Lung (tissue), 11 donors: ENCODE measurements at regions not wholly inside any gene's neighbourhood (a gene's known extent, or its start where the extent isn't known, plus 50 kb on each side); places are given as distances from the start of the nearest gene placed in this dataset.
A peak's percentile ranks its signal among the peaks of the same experiment; 100 is the strongest.

Experiments used
- ATAC-seq: fragments of 200-7000 bp; cut with Tn5 transposase; one replicate; pipeline ENCODE4 v1.9.1; 2020; ENCODE audit warnings: moderate number of reproducible peaks; ENCODE audit not compliant: insufficient read depth, low FRiP score
- DNase-seq, 3 donors: peaks; one replicate each; pipeline ENCODE4 v3.0.0-alpha.2; 2013 to 2017
- H3K27ac ChIP-seq, 2 donors: one replicate each; pipeline ENCODE4 v1.5.1; 2013; ENCODE audit warnings: mild to moderate bottlenecking in 2 of 2, moderate library complexity in 2 of 2, control low read depth in 1 of 2, inconsistent platforms in 1 of 2, low read depth in 1 of 2, low read length in 1 of 2
- H3K27me3 ChIP-seq, 3 donors: one replicate each; pipeline ENCODE4 v1.5.1; 2013; ENCODE audit warnings: low read length in 2 of 3; ENCODE audit not compliant: control insufficient read depth in 3 of 3, insufficient read depth in 3 of 3
- H3K36me3 ChIP-seq, 4 donors: one replicate each; pipeline ENCODE4 v1.5.1; 2013; ENCODE audit warnings: low read length in 4 of 4, mild to moderate bottlenecking in 1 of 4, moderate library complexity in 1 of 4; ENCODE audit not compliant: control insufficient read depth in 4 of 4, insufficient read depth in 4 of 4
- H3K4me1 ChIP-seq, 5 donors: one replicate each; pipeline ENCODE4 v1.5.1; 2013; ENCODE audit warnings: low read length in 5 of 5, mild to moderate bottlenecking in 2 of 5, moderate library complexity in 1 of 5; ENCODE audit not compliant: control insufficient read depth in 5 of 5, insufficient read depth in 5 of 5
- H3K4me3 ChIP-seq: one replicate; pipeline ENCODE4 v1.5.1; 2013; ENCODE audit warnings: mild to moderate bottlenecking, control low read depth, moderate library complexity
- H3K9ac ChIP-seq, 2 donors: one replicate each; pipeline ENCODE4 v1.5.1; 2013; ENCODE audit warnings: low read length in 2 of 2, control low read depth in 1 of 2; ENCODE audit not compliant: insufficient read depth in 1 of 2
- H3K9me3 ChIP-seq, 4 donors: one replicate each; pipeline ENCODE4 v1.5.1; 2013; ENCODE audit warnings: low read length in 3 of 4, mild to moderate bottlenecking in 1 of 4, moderate library complexity in 1 of 4; ENCODE audit not compliant: control insufficient read depth in 4 of 4, insufficient read depth in 3 of 4
- WGBS, 2 donors: extraction: QIAGEN DNeasy Blood & Tissue Kit; methylation state at CpG; one replicate each; pipeline ENCODE4 v1.1.7; 2013; 5-methylcytosine and 5-hydroxymethylcytosine counted together
- TF ChIP-seq, protein P1 (sequence below): IDR thresholded peaks from 2 replicates; pipeline ENCODE4 v1.5.1; 2012; ENCODE audit warnings: mild to moderate bottlenecking; ENCODE audit errors: control extremely low read depth, extremely low read depth
- donor health status: control.
- donor health status: control.
- donor health status: Bipolar disorder and iron deficiency.
- donor health status: healthy.
- donor health status: DM: yes; HTN: yes; CAD: no.

DNA sequence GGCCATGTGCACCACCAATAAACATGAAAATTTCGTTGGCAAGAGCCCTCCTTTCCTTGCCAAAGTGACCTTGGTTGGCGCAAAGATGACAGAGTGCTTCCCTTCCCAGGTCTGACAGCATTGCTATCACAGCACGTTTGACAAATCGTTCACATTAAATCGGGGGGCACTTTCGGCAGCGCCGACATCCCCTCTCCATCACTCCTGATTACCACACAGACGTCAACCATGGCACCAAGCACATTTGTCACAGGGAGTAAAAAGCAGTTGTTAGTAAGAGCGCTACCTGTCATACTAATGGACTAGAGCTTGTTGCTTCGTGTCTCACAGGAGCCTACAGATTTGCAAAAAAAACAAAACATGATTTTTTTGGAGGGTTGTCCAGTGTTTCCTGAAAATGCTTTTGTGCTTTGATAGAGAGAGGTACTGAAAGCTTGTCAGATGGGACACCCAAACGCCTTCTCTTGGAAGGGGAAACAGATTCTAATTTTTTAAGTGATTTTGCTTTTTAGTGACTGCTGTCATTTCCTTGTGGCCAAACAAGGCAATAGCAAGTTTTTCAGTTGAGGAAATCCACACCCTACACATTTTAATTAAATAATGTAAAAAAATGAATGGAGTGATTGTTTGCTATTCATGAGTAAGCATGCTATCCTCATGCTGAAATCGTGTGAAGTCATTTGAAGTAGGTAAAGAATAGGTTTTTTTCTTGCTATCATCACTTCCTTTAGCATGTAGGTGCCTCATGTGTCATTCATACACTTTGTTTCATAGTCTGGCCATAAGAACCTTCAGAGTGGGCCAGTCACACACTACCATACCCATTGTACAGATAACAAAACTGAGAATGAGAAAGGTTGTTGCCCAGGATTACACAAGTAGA is 682.8 kb upstream of the WWC1 start:
- TF ChIP-seq, protein P1, sequence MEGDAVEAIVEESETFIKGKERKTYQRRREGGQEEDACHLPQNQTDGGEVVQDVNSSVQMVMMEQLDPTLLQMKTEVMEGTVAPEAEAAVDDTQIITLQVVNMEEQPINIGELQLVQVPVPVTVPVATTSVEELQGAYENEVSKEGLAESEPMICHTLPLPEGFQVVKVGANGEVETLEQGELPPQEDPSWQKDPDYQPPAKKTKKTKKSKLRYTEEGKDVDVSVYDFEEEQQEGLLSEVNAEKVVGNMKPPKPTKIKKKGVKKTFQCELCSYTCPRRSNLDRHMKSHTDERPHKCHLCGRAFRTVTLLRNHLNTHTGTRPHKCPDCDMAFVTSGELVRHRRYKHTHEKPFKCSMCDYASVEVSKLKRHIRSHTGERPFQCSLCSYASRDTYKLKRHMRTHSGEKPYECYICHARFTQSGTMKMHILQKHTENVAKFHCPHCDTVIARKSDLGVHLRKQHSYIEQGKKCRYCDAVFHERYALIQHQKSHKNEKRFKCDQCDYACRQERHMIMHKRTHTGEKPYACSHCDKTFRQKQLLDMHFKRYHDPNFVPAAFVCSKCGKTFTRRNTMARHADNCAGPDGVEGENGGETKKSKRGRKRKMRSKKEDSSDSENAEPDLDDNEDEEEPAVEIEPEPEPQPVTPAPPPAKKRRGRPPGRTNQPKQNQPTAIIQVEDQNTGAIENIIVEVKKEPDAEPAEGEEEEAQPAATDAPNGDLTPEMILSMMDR: no peak
- H3K9me3 ChIP-seq: peaks cover 0 to 2% (median 0%) of the 10 kb centered on the region in 4 donors
- H3K27ac ChIP-seq: no peak overlapping the region
- no peak overlapping the region for H3K9ac ChIP-seq
- H3K4me3 ChIP-seq: no peak overlapping the region
- no peaks in the 10 kb centered on the region for H3K27me3 ChIP-seq
- H3K36me3 ChIP-seq: no peaks in the 10 kb centered on the region
- WGBS, 2 donors: 84 to 87% methylated on average over 13 of the region's 13 CpGs
- DNase-seq (no peak), ATAC-seq (no peak)
- H3K4me1 ChIP-seq: peaks cover 0 to 22% (median 6%) of the 10 kb centered on the region in 5 donors

DNA sequence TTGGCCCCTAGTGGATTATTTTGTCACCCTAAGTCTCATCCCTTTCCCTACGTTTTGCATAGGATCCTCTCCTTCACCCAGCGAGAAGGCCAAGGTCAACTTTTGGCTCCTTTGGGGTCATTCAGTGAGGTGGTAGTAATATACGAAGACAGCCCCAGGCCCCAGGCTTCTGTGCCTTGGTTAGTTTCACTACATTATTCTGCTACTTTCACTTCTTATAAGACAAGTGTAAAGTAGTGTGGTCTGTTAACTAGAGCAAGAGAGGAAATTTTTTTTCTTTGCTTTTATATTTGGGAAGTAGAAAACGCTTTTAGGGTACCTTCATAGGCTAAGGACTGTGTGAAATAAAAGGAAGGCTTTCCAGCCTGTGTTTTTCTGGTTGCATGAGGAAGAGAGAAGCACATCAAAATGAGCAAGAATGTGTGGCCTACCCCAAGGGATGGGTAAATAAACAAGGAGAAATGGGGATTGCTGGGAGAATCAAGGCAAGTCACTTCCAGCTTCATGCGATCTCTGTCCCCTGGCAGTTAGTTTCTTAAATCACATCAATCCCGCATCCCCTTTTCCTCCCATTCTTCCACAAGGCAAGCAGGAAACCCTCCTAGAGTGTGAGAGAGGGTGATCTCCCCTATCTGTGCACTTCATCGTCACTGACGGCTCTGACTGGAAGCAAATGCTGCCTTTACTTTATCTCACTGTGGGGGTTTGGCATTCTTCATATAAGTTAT is 677.0 kb upstream of the WWC1 start:
- no peak overlapping the region for H3K27ac ChIP-seq
- TF ChIP-seq, protein P1: no peak
- WGBS, 2 donors: 51 to 61% methylated on average over 8 of the region's 8 CpGs
- no peaks in the 10 kb centered on the region for H3K36me3 ChIP-seq
- peaks cover 0 to 2% (median 0%) of the 10 kb centered on the region in 4 donors for H3K9me3 ChIP-seq
- no peak for ATAC-seq
- H3K9ac ChIP-seq: peak overlapping the region in 1 of 2 donors; percentile 73
- DNase-seq: peak; percentile 72 to 89 (median 88)
- no peak overlapping the region for H3K4me3 ChIP-seq
- H3K4me1 ChIP-seq: peaks cover 0 to 54% (median 11%) of the 10 kb centered on the region in 5 donors
- H3K27me3 ChIP-seq: no peaks in the 10 kb centered on the region

DNA sequence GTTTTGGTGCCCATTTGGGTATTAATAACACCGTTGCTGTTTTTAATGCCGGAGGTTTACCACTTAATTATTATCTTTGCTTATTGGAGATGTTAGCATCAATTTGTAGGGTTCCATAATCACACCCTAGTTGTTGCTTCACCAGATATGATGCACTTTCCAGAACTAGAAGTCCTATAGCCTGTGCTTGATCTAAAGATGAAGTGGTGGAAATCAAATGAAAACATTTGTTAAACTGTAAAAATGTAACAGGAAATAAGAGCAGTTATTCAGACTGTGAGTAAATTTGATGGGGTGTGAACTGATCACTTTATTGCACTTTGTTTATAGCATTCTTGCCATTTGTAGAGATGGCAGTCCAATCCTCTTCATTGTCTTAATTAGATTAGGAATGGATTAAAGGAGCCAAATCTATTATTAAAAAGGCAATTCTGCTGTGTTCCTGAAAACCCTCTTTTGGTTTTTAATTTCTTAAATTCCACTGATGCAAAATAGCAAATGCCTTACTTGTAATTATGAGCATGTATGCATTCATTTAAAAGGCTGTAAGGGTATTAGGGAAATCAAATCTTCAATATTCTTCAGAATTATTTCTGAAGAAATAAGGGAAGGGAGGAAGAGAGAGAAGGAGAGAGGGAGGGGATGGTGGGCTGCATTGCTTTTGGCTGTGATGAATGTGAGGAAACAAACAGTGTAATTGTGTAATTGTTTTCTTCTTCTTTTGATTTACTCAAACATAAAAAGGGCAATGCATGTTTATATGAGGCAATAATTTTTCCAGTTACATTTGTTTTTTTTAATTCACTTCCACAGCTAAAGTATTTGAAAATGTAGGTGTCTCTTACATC is 675.2 kb upstream of the WWC1 start:
- ATAC-seq (no peak), DNase-seq (peak in 2 of 3 donors; percentile 64)
- Histone ChIP-seq H3K4me1 (peaks cover 0 to 67% (median 11%) of the 10 kb centered on the region in 5 donors), H3K9me3 (peaks cover 0 to under 1% (median 0%) of the 10 kb centered on the region in 4 donors), H3K27me3 (no peaks in the 10 kb centered on the region), H3K9ac (no peak overlapping the region), H3K36me3 (no peaks in the 10 kb centered on the region), H3K27ac (no peak overlapping the region), H3K4me3 (no peak overlapping the region)
- 36 to 73% methylated on average over 2 of the region's 2 CpGs for WGBS, 2 donors
- TF ChIP-seq, protein P1: no peak
